ENCODE measurements at regions not wholly inside any gene's neighbourhood (a gene's known extent, or its start where the extent isn't known, plus 50 kb on each side); places are given as distances from the start of the nearest gene placed in this dataset.

- no peak for DNase-seq (ENCODE audit: low spot score)
- Mint-ChIP-seq H3K4me3 (ENCODE audit: unreplicated experiment) (no peak overlapping the region), H3K27ac (ENCODE audit: unreplicated experiment) (no peak overlapping the region), H3K4me1 (ENCODE audit: low read depth) (peaks cover 6% of the 10 kb centered on the region), H3K27me3 (ENCODE audit: low read depth) (peaks cover 8% of the 10 kb centered on the region), H3K36me3 (ENCODE audit: low read depth) (no peaks in the 10 kb centered on the region), H3K9me3 (ENCODE audit: low read depth) (no peaks in the 10 kb centered on the region)
- TF ChIP-seq CTCF (IDR thresholded peaks at IDR 0.05) = no peak
Observed at GRCh38 chr4:177242651-177243286, 66.9 kb upstream of the NEIL3 start.

DNA sequence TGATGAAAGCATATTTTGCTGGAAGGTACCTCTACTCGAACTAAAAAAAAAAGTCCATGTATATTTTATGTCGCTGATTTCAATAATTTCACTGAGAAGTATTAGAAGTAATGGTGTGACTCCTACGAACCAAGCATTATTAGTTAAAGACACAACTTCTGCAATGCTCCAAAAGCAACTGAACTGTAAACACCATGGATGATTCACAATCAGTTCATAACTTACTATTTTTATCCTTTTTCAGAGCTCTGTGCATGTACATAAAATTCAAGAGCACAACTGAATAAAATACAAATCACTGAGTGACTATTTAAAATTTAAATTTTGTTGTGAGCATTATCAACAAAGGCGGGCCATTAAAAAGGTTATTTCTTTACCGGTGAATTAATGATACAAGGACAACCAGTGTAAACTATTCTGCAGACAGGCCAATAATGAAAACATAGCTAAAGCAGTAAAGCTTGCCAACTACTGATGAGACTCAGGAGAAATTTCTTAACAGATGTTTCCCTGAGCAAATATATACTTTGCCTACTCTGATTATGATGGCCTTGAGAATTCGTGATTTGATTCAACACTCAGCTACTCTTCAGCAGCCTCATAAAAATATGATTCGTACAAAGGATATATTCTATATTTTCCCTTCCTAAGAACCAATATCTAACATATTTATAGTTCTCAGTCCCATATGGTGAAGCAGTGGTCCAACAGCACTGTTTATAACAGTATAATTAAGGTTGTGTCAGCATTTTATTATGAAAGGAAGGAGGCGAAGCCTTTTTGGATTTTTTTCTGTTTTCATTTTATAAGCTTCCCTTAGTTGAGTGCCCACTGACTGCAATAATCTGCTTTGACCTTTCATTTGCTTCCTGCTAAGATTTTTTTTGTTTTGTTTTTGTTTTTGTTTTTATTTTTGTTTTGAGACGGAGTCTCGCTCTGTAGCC lies 62.8 kb upstream of the NEIL3 start:
- Mint-ChIP-seq H3K36me3 (ENCODE audit: low read depth) (no peaks in the 10 kb centered on the region), H3K27ac (ENCODE audit: unreplicated experiment) (no peak overlapping the region), H3K4me1 (ENCODE audit: low read depth) (peaks cover 12% of the 10 kb centered on the region), H3K27me3 (ENCODE audit: low read depth) (peaks cover 22% of the 10 kb centered on the region), H3K4me3 (ENCODE audit: unreplicated experiment) (no peak overlapping the region), H3K9me3 (ENCODE audit: low read depth) (no peaks in the 10 kb centered on the region)
- TF ChIP-seq CTCF (IDR thresholded peaks at IDR 0.05) = no peak
- no peak for DNase-seq (ENCODE audit: low spot score)

- Mint-ChIP-seq H3K4me3 (ENCODE audit: unreplicated experiment) (no peak overlapping the region), H3K9me3 (ENCODE audit: low read depth) (no peaks in the 10 kb centered on the region), H3K4me1 (ENCODE audit: low read depth) (peaks cover 12% of the 10 kb centered on the region), H3K36me3 (ENCODE audit: low read depth) (no peaks in the 10 kb centered on the region), H3K27ac (ENCODE audit: unreplicated experiment) (no peak overlapping the region), H3K27me3 (ENCODE audit: low read depth) (peaks cover 24% of the 10 kb centered on the region)
- TF ChIP-seq CTCF (IDR thresholded peaks at IDR 0.05) = peak; percentile 92
- no peak for DNase-seq (ENCODE audit: low spot score)
Observed at GRCh38 chr4:177250056-177250696, 59.5 kb upstream of the NEIL3 start.

- Mint-ChIP-seq H3K27ac (ENCODE audit: unreplicated experiment) (no peak overlapping the region), H3K27me3 (ENCODE audit: low read depth) (peaks cover 25% of the 10 kb centered on the region), H3K4me3 (ENCODE audit: unreplicated experiment) (no peak overlapping the region), H3K4me1 (ENCODE audit: low read depth) (peaks cover 12% of the 10 kb centered on the region), H3K36me3 (ENCODE audit: low read depth) (no peaks in the 10 kb centered on the region), H3K9me3 (ENCODE audit: low read depth) (no peaks in the 10 kb centered on the region)
- DNase-seq (ENCODE audit: low spot score) = no peak
- TF ChIP-seq CTCF (IDR thresholded peaks at IDR 0.05) = no peak
Observed at GRCh38 chr4:177251237-177251636, 58.4 kb upstream of the NEIL3 start.

GRCh38 chr4:177255359-177255758 lies 54.3 kb upstream of the NEIL3 start:
- Mint-ChIP-seq H3K9me3 (ENCODE audit: low read depth) (peaks cover 9% of the 10 kb centered on the region), H3K27me3 (ENCODE audit: low read depth) (peaks cover 21% of the 10 kb centered on the region), H3K4me3 (ENCODE audit: unreplicated experiment) (no peak overlapping the region)

More at GRCh38 chr4:177255359-177255758, 54.3 kb upstream of the NEIL3 start:
- no peak for DNase-seq (ENCODE audit: low spot score)
- Mint-ChIP-seq H3K36me3 (ENCODE audit: low read depth) (no peaks in the 10 kb centered on the region), H3K4me1 (ENCODE audit: low read depth) (no peaks in the 10 kb centered on the region), H3K27ac (ENCODE audit: unreplicated experiment) (no peak overlapping the region)
- no peak for TF ChIP-seq CTCF (IDR thresholded peaks at IDR 0.05)
